Spleen (tissue), 11 donors: ENCODE measurements at regions not wholly inside any gene's neighbourhood (a gene's known extent, or its start where the extent isn't known, plus 50 kb on each side); places are given as distances from the start of the nearest gene placed in this dataset.

ENCODE experiments used
- DNase-seq: peaks from one replicate; pipeline ENCODE4 v3.0.0-alpha.2; 2020
- H3K27ac ChIP-seq, 8 donors: fragments of 200-600 bp; sonication (generic) in 7 of 8; 1 replicate in 4 of 8; 2 replicates in 4 of 8; pipeline versions ENCODE4 v1.5.0 to v1.8.0; 2016 to 2021; ENCODE audit warnings: inconsistent platforms in 4 of 8, mild to moderate bottlenecking in 4 of 8, moderate library complexity in 1 of 8
- H3K27me3 ChIP-seq, 7 donors: fragments of 200-600 bp; sonication (generic) in 6 of 7; replicated peaks in 1 of 7; 1 replicate in 4 of 7; 2 replicates in 3 of 7; pipeline versions ENCODE4 v1.5.0 to v1.8.0; 2016 to 2021; ENCODE audit warnings: inconsistent platforms in 3 of 7, mild to moderate bottlenecking in 1 of 7
- H3K36me3 ChIP-seq, 6 donors: fragments of 200-600 bp; sonication (generic) in 5 of 6; 1 replicate in 4 of 6; 2 replicates in 2 of 6; pipeline versions ENCODE4 v1.5.0 to v1.8.0; 2016 to 2021; ENCODE audit warnings: inconsistent platforms in 2 of 6
- H3K4me1 ChIP-seq, 6 donors: fragments of 200-600 bp; sonication (generic) in 5 of 6; 1 replicate in 3 of 6; 2 replicates in 3 of 6; pipeline versions ENCODE4 v1.5.0 to v1.8.0; 2016 to 2021; ENCODE audit warnings: inconsistent platforms in 3 of 6
- H3K4me3 ChIP-seq, 8 donors: fragments of 200-600 bp; sonication (generic) in 7 of 8; 1 replicate in 4 of 8; 2 replicates in 4 of 8; pipeline versions ENCODE4 v1.5.0 to v1.8.0; 2016 to 2021; ENCODE audit warnings: inconsistent platforms in 4 of 8, mild to moderate bottlenecking in 4 of 8, moderate library complexity in 2 of 8
- H3K9me3 ChIP-seq, 8 donors: fragments of 200-600 bp; sonication (generic) in 7 of 8; 1 replicate in 4 of 8; 2 replicates in 4 of 8; pipeline versions ENCODE4 v1.5.0 to v1.8.0; 2016 to 2021; ENCODE audit warnings: inconsistent platforms in 4 of 8
- POLR2A ChIP-seq, 3 donors: fragments of 450-650 bp; IDR thresholded peaks; one replicate each; pipeline ENCODE4 v1.5.1; 2017; ENCODE audit warnings: antibody characterized with exemption in 3 of 3, mild to moderate bottlenecking in 1 of 3
- POLR2AphosphoS5 ChIP-seq, 3 donors: sonication (generic); formaldehyde crosslinking; IDR thresholded peaks; one replicate each; pipeline ENCODE4 v1.5.1; 2017; ENCODE audit warnings: antibody characterized with exemption in 3 of 3
- WGBS, 5 donors: extraction: QIAGEN DNeasy Blood & Tissue Kit in 3 of 5; methylation state at CpG; one replicate each; pipeline versions ENCODE4 v1.1.5 to v1.1.7; 2013 to 2018; 5-methylcytosine and 5-hydroxymethylcytosine counted together
- intact Hi-C: fragments of 100-400 bp; cut with DNase I; formaldehyde crosslinking; loops from one replicate; pipeline ENCODE4 v1.15.0; 2023; ENCODE audit warnings: low total_unique reads
- TF ChIP-seq, protein P1 (sequence below), 11 experiments: fragments of 200-600 bp in 7 of 11; fragments of 450-650 bp in 4 of 11; sonication (generic) in 4 of 11; IDR thresholded peaks in 8 of 11; conservative IDR thresholded peaks in 3 of 11; 1 replicate in 7 of 11; 2 replicates in 4 of 11; pipeline versions ENCODE4 v1.4.0 to v1.8.0; 2016 to 2021; ENCODE audit warnings: antibody characterized with exemption in 11 of 11, inconsistent platforms in 4 of 11, mild to moderate bottlenecking in 1 of 11
- donor health status: healthy with polysubstance abuse.
- donor health status: DM: no; HTN: no; CAD: no; lungs with moderate emphysema.
- donor health status: DM: no; HTN: no; CAD: no.
- donor health status: Bipolar disorder and iron deficiency.
- donor health status: healthy.
- donor health status: DM: no; HTN: no; CAD: no.
- donor health status: DM: yes; HTN: yes; CAD: no.

DNA sequence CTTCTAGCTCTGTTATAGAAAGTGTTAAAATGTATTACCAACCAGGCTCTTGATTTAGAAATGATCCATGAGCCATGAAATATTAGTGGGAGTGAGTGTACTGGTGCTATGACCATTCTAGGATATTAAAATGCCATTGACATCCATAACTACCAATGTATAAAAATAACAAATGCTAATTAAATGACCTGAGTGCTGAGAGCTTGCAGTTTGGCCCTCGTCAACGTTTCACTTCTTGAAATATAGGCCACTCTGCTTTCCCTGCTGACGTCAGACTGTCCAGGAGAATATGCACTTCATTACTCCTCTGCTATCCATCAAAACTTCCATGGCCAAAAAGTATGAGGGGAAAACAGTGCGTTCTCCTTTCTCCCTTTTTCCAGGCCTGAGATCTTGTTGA is 563.1 kb downstream of the METTL15 start:
- TF ChIP-seq POLR2AphosphoS5 (IDR thresholded peaks at IDR 0.05) (no peak), POLR2A (IDR thresholded peaks at IDR 0.05) (no peak)
- TF ChIP-seq, protein P1, sequence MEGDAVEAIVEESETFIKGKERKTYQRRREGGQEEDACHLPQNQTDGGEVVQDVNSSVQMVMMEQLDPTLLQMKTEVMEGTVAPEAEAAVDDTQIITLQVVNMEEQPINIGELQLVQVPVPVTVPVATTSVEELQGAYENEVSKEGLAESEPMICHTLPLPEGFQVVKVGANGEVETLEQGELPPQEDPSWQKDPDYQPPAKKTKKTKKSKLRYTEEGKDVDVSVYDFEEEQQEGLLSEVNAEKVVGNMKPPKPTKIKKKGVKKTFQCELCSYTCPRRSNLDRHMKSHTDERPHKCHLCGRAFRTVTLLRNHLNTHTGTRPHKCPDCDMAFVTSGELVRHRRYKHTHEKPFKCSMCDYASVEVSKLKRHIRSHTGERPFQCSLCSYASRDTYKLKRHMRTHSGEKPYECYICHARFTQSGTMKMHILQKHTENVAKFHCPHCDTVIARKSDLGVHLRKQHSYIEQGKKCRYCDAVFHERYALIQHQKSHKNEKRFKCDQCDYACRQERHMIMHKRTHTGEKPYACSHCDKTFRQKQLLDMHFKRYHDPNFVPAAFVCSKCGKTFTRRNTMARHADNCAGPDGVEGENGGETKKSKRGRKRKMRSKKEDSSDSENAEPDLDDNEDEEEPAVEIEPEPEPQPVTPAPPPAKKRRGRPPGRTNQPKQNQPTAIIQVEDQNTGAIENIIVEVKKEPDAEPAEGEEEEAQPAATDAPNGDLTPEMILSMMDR (IDR thresholded peaks at IDR 0.05 in 8 of 11, conservative IDR thresholded peaks at IDR 0.05 in 3 of 11): no peak
- Histone ChIP-seq H3K9me3 (no peaks in the 10 kb centered on the region), H3K27ac (no peak overlapping the region), H3K36me3 (no peaks in the 10 kb centered on the region), H3K27me3 (no peaks in the 10 kb centered on the region), H3K4me3 (no peak overlapping the region), H3K4me1 (peaks cover 0 to 7% (median 0%) of the 10 kb centered on the region in 6 donors)
- DNase-seq: no peak
- 74 to 88% (median 81%) methylated on average over 4 of the region's 4 CpGs for WGBS, 5 donors
- intact Hi-C loops: no loop called here

GRCh38 chr11:28666632-28667031 is 558.4 kb downstream of the METTL15 start:
- Histone ChIP-seq H3K4me1 (no peaks in the 10 kb centered on the region), H3K27me3 (no peaks in the 10 kb centered on the region), H3K27ac (no peak overlapping the region), H3K4me3 (no peak overlapping the region), H3K36me3 (no peaks in the 10 kb centered on the region), H3K9me3 (peaks cover 0 to 5% (median 0%) of the 10 kb centered on the region in 8 donors)
- intact Hi-C loops: no loop called here
- no peak for TF ChIP-seq POLR2AphosphoS5 (IDR thresholded peaks at IDR 0.05)
- TF ChIP-seq, protein P1 (IDR thresholded peaks at IDR 0.05 in 8 of 11, conservative IDR thresholded peaks at IDR 0.05 in 3 of 11): no peak
- TF ChIP-seq POLR2A (IDR thresholded peaks at IDR 0.05): no peak
- WGBS, 5 donors: 72 to 87% (median 81%) methylated on average over 6 of the region's 6 CpGs
- DNase-seq: no peak

DNA sequence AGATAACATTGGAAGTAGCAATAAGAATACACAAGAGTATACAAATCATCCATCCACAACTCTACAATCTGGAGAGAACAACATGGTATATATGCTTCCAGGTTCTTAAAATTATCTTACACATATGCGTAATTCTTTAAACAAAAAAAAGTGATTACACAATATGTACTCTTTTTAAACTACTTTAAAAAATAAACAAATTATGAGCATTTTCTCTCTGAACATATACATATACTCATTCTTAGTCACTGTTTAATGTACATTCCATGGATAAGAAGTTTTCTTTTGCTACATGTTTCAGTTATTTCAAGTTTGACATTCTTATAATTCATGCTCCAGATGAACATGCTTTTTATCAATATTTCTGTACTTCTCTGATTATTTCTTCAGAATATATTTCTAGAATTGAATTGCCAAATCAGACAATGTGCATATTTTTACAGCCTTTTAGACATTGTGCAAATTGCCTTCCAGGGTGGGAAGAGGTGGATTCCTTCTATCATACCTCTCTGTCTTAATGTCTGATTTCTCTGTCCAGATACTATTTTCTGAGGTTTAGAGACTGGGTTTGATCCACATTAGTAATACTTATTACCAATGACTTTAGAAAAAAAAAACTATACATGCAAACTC is 551.6 kb downstream of the METTL15 start:
- TF ChIP-seq POLR2AphosphoS5 (IDR thresholded peaks at IDR 0.05): no peak
- TF ChIP-seq, protein P1 (IDR thresholded peaks at IDR 0.05 in 8 of 11, conservative IDR thresholded peaks at IDR 0.05 in 3 of 11): no peak
- TF ChIP-seq POLR2A (IDR thresholded peaks at IDR 0.05): no peak
- H3K4me1 ChIP-seq: peaks cover 0 to 7% (median 0%) of the 10 kb centered on the region in 6 donors
- intact Hi-C loops: no loop called here
- no peaks in the 10 kb centered on the region for H3K27me3 ChIP-seq
- WGBS, 5 donors: 94 to 98% (median 97%) methylated on average over 1 of the region's 1 CpG
- no peak overlapping the region for H3K4me3 ChIP-seq
- DNase-seq: no peak
- no peaks in the 10 kb centered on the region for H3K36me3 ChIP-seq
- peaks cover 0 to 5% (median 0%) of the 10 kb centered on the region in 8 donors for H3K9me3 ChIP-seq
- no peak overlapping the region for H3K27ac ChIP-seq

DNA sequence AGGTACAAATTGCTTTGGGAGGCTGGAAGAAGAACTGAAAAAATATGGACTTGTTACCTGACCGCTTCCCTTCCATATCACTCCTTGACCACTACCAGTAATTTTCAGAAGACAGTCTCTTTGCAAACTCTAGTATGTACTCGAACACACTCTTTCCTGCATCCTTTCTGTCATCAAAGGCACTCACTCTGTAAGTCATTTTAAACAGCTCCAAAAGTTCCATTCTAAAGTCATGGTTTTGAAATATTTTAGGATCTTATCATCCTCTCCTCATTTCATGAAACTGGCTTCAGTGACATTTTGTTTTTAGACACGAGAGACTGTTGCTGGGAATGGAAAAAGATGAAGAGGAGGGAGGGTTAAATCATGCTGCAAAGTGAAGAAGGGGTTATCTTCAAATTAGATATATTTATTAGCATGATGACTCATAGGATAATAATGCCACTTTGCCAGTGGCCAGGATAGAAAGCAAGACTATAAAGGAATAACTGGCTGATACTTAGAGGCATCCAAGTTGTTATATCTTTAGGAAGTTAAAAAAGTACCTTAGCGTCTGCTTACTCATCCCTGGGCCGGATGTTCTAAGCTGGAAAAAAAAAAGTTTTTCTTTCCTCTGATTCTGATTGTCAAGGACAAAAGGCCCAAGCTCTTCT is 549.3 kb downstream of the METTL15 start:
- 38 to 59% (median 48%) methylated on average over 5 of the region's 5 CpGs for WGBS, 5 donors
- intact Hi-C loops: no loop called here

More for the DNA sequence above, 549.3 kb downstream of the METTL15 start:
- Histone ChIP-seq H3K4me3 (no peak overlapping the region), H3K27ac (peak overlapping the region in 2 of 8 donors; percentile 7 to 26), H3K27me3 (no peaks in the 10 kb centered on the region), H3K9me3 (no peaks in the 10 kb centered on the region), H3K36me3 (no peaks in the 10 kb centered on the region), H3K4me1 (peaks cover 0 to 7% (median 0%) of the 10 kb centered on the region in 6 donors)
- TF ChIP-seq POLR2A (IDR thresholded peaks at IDR 0.05) (no peak), POLR2AphosphoS5 (IDR thresholded peaks at IDR 0.05) (no peak)
- TF ChIP-seq, protein P1 (IDR thresholded peaks at IDR 0.05 in 8 of 11, conservative IDR thresholded peaks at IDR 0.05 in 3 of 11): no peak
- no peak for DNase-seq
